K562 (cell line): ENCODE measurements at regions not wholly inside any gene's neighbourhood (a gene's known extent, or its start where the extent isn't known, plus 50 kb on each side); places are given as distances from the start of the nearest gene placed in this dataset.

Source experiments
- ATAC-seq: fragments of 200-7000 bp; cut with Tn5 transposase; 3 replicates; pipeline ENCODE4 v1.9.1; 2020; ENCODE audit warnings: moderate library complexity
- BruUV-seq: library from RNA; stranded (reverse); fragments of 400-500 nt; replicated peaks from 2 replicates; lab custom pipeline; 2021; lab: Mats Ljungman, UMichigan
- CTCF ChIA-PET: fragments of 300-600 bp; formaldehyde crosslinking; extraction: SDS; loops from one replicate; lab custom pipeline; 2021; ENCODE audit warnings: low intra/inter-chr PET ratio; lab: Yijun Ruan, JAX
- POLR2A ChIA-PET: fragments of 300-600, 350-650 bp; sonication (Branson Sonifier 250); formaldehyde crosslinking; extraction: SDS; loops from one replicate; lab custom pipeline; 2021; ENCODE audit warnings: antibody characterized with exemption, inconsistent platforms; lab: Yijun Ruan, JAX
- DNase-seq, 4 experiments: peaks; one replicate each; pipeline versions ENCODE4 v3.0.0 to v3.0.0-alpha.2; 2011 to 2018; ENCODE audit warnings: low spot score in 3 of 4, mixed read lengths in 3 of 4; ENCODE audit errors: extremely low read depth in 1 of 4
- FAIRE-seq: peaks from 2 replicates; lab custom pipeline; 2011; peaks lifted over from hg19 to GRCh38; lab: Jason Lieb, UNC
- H2AFZ ChIP-seq: 2 replicates; pipeline ENCODE4 v1.6.0; 2011; ENCODE audit warnings: low read depth, low read length, control low read depth, inconsistent platforms
- H3K27ac ChIP-seq: fragments of 200-600 bp; 3 replicates; pipeline ENCODE4 v1.8.0; 2011; ENCODE audit warnings: low read depth, mild to moderate bottlenecking, control low read depth, inconsistent platforms, low read length, moderate library complexity, mixed read lengths; ENCODE audit errors: extremely low read depth
- H3K27me3 ChIP-seq, 2 experiments: fragments of 300-600 bp in 1 of 2; 2 replicates in 1 of 2; 3 replicates in 1 of 2; pipeline versions ENCODE4 v1.6.0 to v1.8.0; 2011; ENCODE audit warnings: inconsistent platforms in 2 of 2, low read length in 2 of 2, mild to moderate bottlenecking in 1 of 2, mixed read lengths in 1 of 2, moderate library complexity in 1 of 2; ENCODE audit not compliant: control insufficient read depth in 2 of 2, insufficient read depth in 2 of 2
- H3K36me3 ChIP-seq: fragments of 300-600 bp; 3 replicates; pipeline ENCODE4 v1.8.0; 2011; ENCODE audit warnings: mild to moderate bottlenecking, low read length, inconsistent platforms; ENCODE audit not compliant: control insufficient read depth, insufficient read depth
- H3K4me1 ChIP-seq, 2 experiments: fragments of 200-600 bp in 1 of 2; replicated peaks in 1 of 2; 2 replicates in 1 of 2; 3 replicates in 1 of 2; pipeline versions ENCODE4 v1.5.1 to v1.8.0; 2011; ENCODE audit warnings: inconsistent platforms in 2 of 2, low read length in 2 of 2, mild to moderate bottlenecking in 1 of 2, mixed read lengths in 1 of 2, moderate library complexity in 1 of 2; ENCODE audit not compliant: control insufficient read depth in 2 of 2, insufficient read depth in 2 of 2
- H3K4me2 ChIP-seq: 2 replicates; pipeline ENCODE4 v1.6.1; 2011; ENCODE audit warnings: low read length, control low read depth, inconsistent platforms, mixed read lengths; ENCODE audit not compliant: insufficient read depth
- H3K4me3 ChIP-seq: fragments of 200-600 bp; sonication (generic), shearing (Covaris generic); 2 replicates; pipeline ENCODE4 v1.5.1; 2016; ENCODE audit warnings: control low read depth, inconsistent platforms
- H3K79me2 ChIP-seq: fragments of 200-600 bp; 3 replicates; pipeline ENCODE4 v1.8.0; 2011; ENCODE audit warnings: low read length, inconsistent platforms; ENCODE audit not compliant: control insufficient read depth, insufficient read depth
- H3K9ac ChIP-seq, 2 experiments: 2 replicates each; pipeline versions ENCODE4 v1.6.0 to v1.6.1; 2011; ENCODE audit warnings: low read depth in 2 of 2, low read length in 2 of 2, control low read depth in 1 of 2, inconsistent platforms in 1 of 2, mild to moderate bottlenecking in 1 of 2, mixed read lengths in 1 of 2; ENCODE audit not compliant: insufficient read depth in 1 of 2
- H3K9me1 ChIP-seq: one replicate; pipeline ENCODE4 v1.6.0; 2011; ENCODE audit warnings: inconsistent platforms, mild to moderate bottlenecking, low read length, moderate library complexity; ENCODE audit not compliant: control insufficient read depth, insufficient read depth
- H3K9me3 ChIP-seq: replicated peaks from 2 replicates; pipeline ENCODE4 v1.5.1; 2011; ENCODE audit warnings: low read depth, low read length, inconsistent platforms; ENCODE audit not compliant: control insufficient read depth, insufficient read depth
- H4K20me1 ChIP-seq: replicated peaks from 2 replicates; pipeline ENCODE4 v1.6.1; 2011; ENCODE audit warnings: low read length, inconsistent platforms, mixed read lengths; ENCODE audit not compliant: control insufficient read depth, insufficient read depth
- ADNP ChIP-seq: fragments of 200-800 bp; sonication (Bioruptor generic); IDR thresholded peaks from 2 replicates; pipeline ENCODE4 v1.6.1; 2016; ENCODE audit warnings: missing genetic modification characterization, missing compliant biosample characterization
- GABPA ChIP-seq: fragments of 200-800 bp; sonication (Bioruptor generic); conservative IDR thresholded peaks from 2 replicates; pipeline ENCODE4 v1.6.1; 2016; ENCODE audit warnings: low read depth, missing genetic modification characterization, missing compliant biosample characterization
- MED1 ChIP-seq: sonication (generic); formaldehyde crosslinking; IDR thresholded peaks from 2 replicates; pipeline ENCODE4 v1.8.1; 2023; ENCODE audit warnings: missing genetic modification reagents, borderline replicate concordance
- NFIX ChIP-seq: fragments of 250-450 bp; sonication (Bioruptor Pico); IDR thresholded peaks from 2 replicates; pipeline ENCODE4 v1.4.0; 2020; ENCODE audit warnings: low read depth, mild to moderate bottlenecking, moderate library complexity
- WHSC1 ChIP-seq: IDR thresholded peaks from one replicate; pipeline ENCODE4 v1.6.1; 2012; ENCODE audit warnings: low read length, control low read depth, inconsistent platforms
- ZNF197 ChIP-seq: fragments of 200-800 bp; sonication (Bioruptor generic); IDR thresholded peaks from 2 replicates; pipeline ENCODE4 v1.6.1; 2016; ENCODE audit warnings: low read depth, missing genetic modification characterization, missing compliant biosample characterization
- ZNF512 ChIP-seq: IDR thresholded peaks from 2 replicates; pipeline ENCODE4 v1.6.1; 2016; ENCODE audit warnings: missing genetic modification characterization, missing compliant biosample characterization
- ZNF76 ChIP-seq: fragments of 250-450 bp; sonication (Bioruptor Pico); IDR thresholded peaks from 2 replicates; pipeline ENCODE4 v1.4.0; 2020; ENCODE audit warnings: mild to moderate bottlenecking, moderate library complexity, borderline replicate concordance
- WGBS: fragments of 100-300 bp; shearing (Covaris generic); methylation state at CpG from one replicate; pipeline ENCODE4 v1.1.6; 2016; ENCODE audit warnings: low coverage, mixed read lengths; ENCODE audit not compliant: insufficient coverage; ENCODE audit errors: missing lambda C conversion rate; 5-methylcytosine and 5-hydroxymethylcytosine counted together
- in situ Hi-C: fragments of 300-500 bp; cut with MboI; formaldehyde crosslinking; loops from 4 replicates; pipeline ENCODE4 v1.15.0; 2018; ENCODE audit warnings: inconsistent platforms, mixed read lengths
- intact Hi-C: fragments of 100-400 bp; cut with micrococcal nuclease; formaldehyde crosslinking; loops from 2 replicates; pipeline ENCODE4 v1.14.2; 2022
- TF ChIP-seq, protein P1 (sequence below), 2 experiments: IDR thresholded peaks; 2 replicates each; pipeline ENCODE4 v1.6.1; 2012; ENCODE audit warnings: improper control_type of control experiment in 2 of 2, low read depth in 2 of 2, low read length in 2 of 2, borderline replicate concordance in 1 of 2
- TF ChIP-seq, protein P2 (sequence below): sonication (generic); formaldehyde crosslinking; IDR thresholded peaks from 2 replicates; pipeline ENCODE4 v1.8.0; 2022; ENCODE audit warnings: mild to moderate bottlenecking, missing genetic modification reagents

DNA sequence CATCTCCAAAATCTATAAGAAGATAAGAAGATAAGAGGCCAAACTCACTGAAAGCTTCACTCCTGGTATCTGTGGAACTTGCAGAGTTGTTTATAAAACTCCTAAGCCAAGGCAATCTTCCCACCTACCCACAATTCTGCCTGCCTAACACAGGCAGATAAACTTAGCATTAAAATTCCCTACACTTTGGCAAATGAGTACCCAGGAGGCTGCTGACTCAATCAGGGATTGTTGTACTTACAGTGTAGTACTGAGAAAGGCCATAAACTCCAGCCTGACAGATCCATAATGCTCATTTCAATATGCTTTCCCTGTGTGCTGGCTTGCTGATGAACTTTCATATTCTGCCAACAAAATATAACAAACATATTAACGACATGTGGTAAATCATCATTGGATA, 725.2 kb downstream of the BRINP1 start (continued):
- TF ChIP-seq WHSC1: no peak

DNA sequence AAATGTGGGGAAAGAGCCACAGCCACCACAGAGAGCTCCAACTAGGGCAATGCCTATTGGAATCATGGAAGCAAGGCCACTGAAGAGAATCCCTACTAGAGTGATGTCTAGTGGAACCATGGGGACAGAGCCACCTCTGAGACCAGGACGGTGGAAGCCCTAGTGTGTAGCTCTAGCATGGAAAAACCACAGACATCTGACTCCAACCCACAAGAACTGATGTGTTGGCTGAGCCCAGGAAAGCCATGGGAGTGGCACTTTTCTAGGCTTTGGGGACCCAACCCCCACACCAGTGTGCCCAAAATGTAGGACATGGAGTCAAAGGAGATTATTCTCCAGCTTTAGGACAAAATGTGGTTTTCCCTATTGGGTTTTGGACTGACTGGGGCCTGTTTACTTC, 721.9 kb downstream of the BRINP1 start:
- Histone ChIP-seq H2AFZ (no peak overlapping the region), H3K9me3 (no peaks in the 10 kb centered on the region; the same call in 1 of the 2 replicates), H3K4me1 (no peaks in the 10 kb centered on the region), H3K9me1 (no peaks in the 10 kb centered on the region), H3K27ac (no peak overlapping the region), H3K79me2 (no peaks in the 10 kb centered on the region), H4K20me1 (no peaks in the 10 kb centered on the region), H3K9ac (no peak overlapping the region)
- no TSS peak for BruUV-seq
- FAIRE-seq: no peak
- TF ChIP-seq ZNF197 (CRISPR knock-in tag) (no peak), ZNF76 (CRISPR knock-in tag) (no peak), ZNF512 (tag) (no peak), MED1 (no peak), NFIX (CRISPR knock-in tag) (no peak), ADNP (tag) (no peak), GABPA (tag) (no peak)
- TF ChIP-seq, protein P1, sequence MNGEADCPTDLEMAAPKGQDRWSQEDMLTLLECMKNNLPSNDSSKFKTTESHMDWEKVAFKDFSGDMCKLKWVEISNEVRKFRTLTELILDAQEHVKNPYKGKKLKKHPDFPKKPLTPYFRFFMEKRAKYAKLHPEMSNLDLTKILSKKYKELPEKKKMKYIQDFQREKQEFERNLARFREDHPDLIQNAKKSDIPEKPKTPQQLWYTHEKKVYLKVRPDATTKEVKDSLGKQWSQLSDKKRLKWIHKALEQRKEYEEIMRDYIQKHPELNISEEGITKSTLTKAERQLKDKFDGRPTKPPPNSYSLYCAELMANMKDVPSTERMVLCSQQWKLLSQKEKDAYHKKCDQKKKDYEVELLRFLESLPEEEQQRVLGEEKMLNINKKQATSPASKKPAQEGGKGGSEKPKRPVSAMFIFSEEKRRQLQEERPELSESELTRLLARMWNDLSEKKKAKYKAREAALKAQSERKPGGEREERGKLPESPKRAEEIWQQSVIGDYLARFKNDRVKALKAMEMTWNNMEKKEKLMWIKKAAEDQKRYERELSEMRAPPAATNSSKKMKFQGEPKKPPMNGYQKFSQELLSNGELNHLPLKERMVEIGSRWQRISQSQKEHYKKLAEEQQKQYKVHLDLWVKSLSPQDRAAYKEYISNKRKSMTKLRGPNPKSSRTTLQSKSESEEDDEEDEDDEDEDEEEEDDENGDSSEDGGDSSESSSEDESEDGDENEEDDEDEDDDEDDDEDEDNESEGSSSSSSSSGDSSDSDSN (IDR thresholded peaks at IDR 0.05; ENCODE audit: borderline replicate concordance in 1 of 2, low read depth in 2 of 2, low read length in 2 of 2): no peak
- TF ChIP-seq, protein P2, sequence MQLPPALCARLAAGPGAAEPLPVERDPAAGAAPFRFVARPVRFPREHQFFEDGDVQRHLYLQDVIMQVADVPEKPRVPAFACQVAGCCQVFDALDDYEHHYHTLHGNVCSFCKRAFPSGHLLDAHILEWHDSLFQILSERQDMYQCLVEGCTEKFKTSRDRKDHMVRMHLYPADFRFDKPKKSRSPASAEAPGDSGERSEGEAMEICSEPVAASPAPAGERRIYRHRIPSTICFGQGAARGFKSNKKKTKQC (CRISPR knock-in tag): no peak
- TF ChIP-seq, all 486 proteins: peak for 0
- ATAC-seq (no peak), DNase-seq (no peak)
- ChIA-PET CTCF (no interaction called here), POLR2A (no interaction called here)
- no peak overlapping the region for H3K4me2 ChIP-seq
- 10% methylated on average over 1 of the region's 1 CpG for WGBS
- no peaks in the 10 kb centered on the region for H3K36me3 ChIP-seq
- intact Hi-C loops: no loop called here
- no peaks in the 10 kb centered on the region for H3K27me3 ChIP-seq
- in situ Hi-C loops: no loop called here
- no peak overlapping the region for H3K4me3 ChIP-seq
